ENCODE measurements at regions not wholly inside any gene's neighbourhood (a gene's known extent, or its start where the extent isn't known, plus 50 kb on each side); places are given as distances from the start of the nearest gene placed in this dataset.

DNA sequence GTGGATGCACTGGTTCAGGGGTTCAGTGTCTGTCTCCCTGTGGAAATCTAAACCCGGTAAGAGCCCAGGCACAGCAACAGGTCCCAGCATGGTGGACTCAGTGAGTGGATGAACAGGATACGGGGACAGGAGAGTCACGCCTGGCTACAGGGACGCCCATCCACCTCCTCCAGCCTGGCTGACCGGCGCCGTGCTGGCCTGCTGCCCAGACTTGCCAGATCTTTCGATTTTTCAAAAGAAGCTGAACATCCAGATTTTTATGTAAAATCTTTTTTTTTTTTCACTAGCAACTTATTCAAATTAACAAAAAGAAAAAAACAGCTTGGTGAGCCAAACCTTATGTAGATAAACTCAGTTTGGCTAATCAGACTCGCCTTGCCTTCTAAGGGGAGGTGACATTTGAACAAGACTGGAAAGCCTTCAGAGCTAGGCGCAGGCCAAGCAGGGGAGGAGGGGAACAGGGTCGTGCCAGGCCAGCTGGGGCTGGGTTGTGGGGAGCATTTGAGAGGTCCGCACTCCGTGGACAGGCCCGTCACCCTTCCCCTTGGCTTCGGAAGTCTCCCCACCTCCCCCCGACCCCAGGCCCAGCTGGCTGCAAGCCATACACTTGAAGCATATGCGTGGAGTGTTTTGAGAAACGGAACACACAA is 87.8 kb upstream of the NCOR2 start:
- TF ChIP-seq RAD21 (conservative IDR thresholded peaks at IDR 0.05 in 1 of 2, IDR thresholded peaks at IDR 0.05 in 1 of 2) (no peak), CHD4 (IDR thresholded peaks at IDR 0.05; ENCODE audit: borderline replicate concordance) (no peak), RCOR1 (IDR thresholded peaks at IDR 0.05; ENCODE audit: low read depth, low read length) (no peak), POLR2A (IDR thresholded peaks at IDR 0.05; ENCODE audit: low read length) (no peak), CBX8 (IDR thresholded peaks at IDR 0.05) (no peak), KDM1A (IDR thresholded peaks at IDR 0.05; ENCODE audit: low read depth) (no peak)
- TF ChIP-seq, protein P1, sequence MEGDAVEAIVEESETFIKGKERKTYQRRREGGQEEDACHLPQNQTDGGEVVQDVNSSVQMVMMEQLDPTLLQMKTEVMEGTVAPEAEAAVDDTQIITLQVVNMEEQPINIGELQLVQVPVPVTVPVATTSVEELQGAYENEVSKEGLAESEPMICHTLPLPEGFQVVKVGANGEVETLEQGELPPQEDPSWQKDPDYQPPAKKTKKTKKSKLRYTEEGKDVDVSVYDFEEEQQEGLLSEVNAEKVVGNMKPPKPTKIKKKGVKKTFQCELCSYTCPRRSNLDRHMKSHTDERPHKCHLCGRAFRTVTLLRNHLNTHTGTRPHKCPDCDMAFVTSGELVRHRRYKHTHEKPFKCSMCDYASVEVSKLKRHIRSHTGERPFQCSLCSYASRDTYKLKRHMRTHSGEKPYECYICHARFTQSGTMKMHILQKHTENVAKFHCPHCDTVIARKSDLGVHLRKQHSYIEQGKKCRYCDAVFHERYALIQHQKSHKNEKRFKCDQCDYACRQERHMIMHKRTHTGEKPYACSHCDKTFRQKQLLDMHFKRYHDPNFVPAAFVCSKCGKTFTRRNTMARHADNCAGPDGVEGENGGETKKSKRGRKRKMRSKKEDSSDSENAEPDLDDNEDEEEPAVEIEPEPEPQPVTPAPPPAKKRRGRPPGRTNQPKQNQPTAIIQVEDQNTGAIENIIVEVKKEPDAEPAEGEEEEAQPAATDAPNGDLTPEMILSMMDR (IDR thresholded peaks at IDR 0.05), result no peak
- TF ChIP-seq, protein P2, sequence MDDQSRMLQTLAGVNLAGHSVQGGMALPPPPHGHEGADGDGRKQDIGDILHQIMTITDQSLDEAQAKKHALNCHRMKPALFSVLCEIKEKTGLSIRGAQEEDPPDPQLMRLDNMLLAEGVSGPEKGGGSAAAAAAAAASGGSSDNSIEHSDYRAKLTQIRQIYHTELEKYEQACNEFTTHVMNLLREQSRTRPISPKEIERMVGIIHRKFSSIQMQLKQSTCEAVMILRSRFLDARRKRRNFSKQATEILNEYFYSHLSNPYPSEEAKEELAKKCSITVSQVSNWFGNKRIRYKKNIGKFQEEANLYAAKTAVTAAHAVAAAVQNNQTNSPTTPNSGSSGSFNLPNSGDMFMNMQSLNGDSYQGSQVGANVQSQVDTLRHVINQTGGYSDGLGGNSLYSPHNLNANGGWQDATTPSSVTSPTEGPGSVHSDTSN (IDR thresholded peaks at IDR 0.05), result no peak

All from A549 (cell line).